Activated gamma-delta T cell treated with anti-CD3 and anti-CD28 coated beads, Interleukin-2, amount 50 U/mL, for 16 hours (primary cell): ENCODE measurements at regions not wholly inside any gene's neighbourhood (a gene's known extent, or its start where the extent isn't known, plus 50 kb on each side); places are given as distances from the start of the nearest gene placed in this dataset.

Source experiments
- DNase-seq: peaks from one replicate; pipeline ENCODE4 v3.0.0-alpha.2; 2020; ENCODE audit warnings: low read depth

DNA sequence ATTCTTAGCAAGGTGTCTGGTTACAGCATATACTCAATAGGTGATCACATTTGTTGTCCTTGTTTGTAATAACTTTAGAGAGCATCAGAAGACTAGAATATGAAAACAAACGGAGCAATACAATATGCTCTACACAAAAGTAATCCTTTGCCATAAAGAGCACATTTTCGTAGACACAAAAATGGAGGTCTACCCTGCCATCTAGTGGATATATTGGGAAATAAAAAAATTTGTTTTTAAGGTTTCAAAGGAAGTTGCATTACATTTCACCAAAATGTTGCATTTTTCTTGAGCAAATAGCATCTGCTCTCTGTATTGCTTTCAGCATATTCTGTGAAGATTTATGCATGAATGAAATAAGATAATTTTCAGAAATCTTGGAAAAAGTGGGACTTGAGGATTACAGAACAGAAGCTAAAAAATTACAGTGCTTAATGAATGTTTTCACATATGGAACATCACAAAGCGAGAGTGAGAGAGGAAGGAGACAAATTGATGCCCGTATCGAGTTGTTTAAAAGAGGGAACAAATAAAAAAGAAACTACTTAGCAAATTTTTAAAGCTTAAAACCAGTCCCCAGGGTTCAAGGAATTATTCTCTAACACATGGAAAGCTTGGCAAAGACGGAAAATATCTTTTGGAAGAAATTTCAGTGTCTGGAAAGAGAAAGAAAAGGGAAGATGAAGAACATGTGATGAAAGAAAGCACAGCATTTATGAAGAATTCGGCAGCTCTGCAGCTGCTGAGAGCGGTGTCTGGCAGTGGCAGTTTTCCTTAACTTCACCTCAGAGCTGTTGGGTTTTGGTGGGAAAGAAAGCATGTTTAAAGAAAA is 390.1 kb downstream of the ANKRD50 start:
- DNase-seq: no peak

DNA sequence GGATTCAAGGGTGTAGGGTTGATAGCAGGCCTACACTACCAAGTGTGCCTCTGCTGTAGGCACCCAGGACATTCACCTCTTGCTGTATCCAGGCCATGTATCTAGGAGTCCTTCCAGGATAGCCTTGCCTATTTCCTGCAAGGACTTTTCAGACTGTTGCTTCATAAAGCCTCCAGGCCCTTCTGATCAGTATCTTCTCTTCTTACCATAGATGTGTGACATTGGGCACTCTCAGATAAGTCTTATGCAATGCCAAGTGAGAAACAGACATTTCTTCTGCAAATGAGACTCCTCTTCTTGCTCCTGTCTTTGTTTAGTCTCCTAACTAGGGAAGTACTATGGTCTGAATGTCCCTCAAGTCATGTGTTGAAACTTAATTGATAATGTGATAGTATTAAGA is 386.8 kb downstream of the ANKRD50 start:
- DNase-seq: no peak

DNA sequence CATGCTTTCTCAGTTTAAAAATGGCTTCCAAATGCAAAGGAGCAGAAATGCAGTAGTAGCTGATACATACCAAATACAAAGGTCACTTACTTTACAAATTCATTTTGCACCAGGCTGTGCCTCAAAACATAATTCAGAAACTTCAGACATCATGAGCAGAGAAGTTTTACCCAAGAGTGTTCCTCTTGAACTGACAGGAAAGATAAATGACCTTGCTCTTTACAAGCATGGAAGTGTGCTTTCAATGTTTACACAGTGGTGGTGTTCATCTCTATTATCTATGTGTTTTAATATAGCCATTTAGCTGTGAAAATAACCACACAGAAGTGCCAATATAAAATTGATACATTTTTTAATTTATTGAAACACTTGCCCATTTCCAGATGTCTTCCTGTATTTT is 383.4 kb downstream of the ANKRD50 start:
- DNase-seq: no peak

DNA sequence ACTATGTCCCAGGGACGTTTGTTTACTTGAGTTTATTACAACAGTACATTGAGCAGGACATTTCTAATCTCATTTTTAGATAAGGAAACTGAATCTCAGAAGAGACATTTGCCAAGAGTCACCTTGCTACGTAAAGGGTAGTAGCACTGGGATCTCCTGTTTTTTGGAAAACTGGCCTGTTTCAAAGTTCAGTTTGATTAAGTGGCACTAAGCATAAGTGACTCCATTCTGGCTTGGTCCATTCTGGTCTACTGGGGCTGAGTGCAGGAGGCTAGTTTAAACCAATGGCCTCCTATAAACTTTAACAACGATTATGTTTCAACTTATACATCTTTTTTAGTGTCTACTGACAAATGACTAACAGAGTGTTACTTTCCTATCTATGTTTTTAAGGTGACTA is 382.5 kb downstream of the ANKRD50 start:
- no peak for DNase-seq

DNA sequence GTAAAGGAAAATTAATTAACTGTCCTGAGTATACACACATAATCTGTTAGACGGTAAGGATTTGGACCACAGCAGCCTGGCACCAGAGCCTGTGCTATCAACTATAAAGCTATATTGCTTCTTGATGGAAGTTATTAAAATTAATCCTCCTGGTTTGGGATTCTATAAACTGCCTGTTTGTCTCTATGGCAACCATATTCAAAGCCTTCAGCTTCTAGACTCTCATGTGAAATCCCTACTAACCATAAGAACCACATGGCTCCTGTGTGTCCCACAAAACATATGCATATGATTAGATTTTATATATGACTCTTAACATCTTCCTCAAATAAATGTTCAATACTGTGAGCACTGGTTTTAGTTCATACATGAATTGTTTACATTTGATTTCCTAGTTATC is 380.8 kb downstream of the ANKRD50 start:
- DNase-seq: no peak

DNA sequence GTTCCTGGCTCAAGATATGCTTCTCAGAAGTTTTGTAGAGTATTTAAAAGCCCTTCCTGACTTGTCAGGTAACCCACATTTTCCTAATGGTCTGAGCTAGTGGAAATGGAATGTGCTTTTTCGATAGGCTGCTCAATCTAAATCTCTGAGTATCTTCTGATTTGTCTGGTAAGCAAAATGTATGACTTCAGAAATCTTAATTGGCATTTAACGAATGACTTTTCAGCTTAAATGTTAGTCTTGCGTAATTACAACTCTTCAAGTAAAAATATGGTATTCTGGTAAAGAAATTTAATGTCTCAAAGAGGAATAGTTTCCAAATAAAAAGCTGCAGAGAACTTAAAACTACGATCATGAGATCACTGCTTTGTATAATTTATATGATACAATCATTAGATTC is 379.1 kb downstream of the ANKRD50 start:
- no peak for DNase-seq

DNA sequence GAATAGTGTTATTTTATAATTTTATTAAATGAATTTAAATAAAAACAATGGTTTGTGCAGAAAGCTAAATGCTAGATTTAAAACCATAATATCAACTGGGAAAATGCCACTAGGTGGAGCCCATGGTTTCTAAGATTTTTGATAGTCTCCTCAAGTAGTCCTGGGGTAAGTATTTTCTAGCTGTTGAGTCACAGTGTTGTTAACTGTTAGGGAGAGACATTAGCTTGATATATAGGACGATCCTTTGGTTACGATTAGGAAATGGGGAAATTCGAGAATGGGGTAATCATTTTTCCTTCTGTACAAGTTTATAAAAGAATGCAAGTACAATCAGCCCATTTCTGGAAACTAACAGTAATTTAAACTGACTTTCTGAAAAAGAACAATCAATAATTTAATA is 378.4 kb downstream of the ANKRD50 start:
- DNase-seq: no peak

DNA sequence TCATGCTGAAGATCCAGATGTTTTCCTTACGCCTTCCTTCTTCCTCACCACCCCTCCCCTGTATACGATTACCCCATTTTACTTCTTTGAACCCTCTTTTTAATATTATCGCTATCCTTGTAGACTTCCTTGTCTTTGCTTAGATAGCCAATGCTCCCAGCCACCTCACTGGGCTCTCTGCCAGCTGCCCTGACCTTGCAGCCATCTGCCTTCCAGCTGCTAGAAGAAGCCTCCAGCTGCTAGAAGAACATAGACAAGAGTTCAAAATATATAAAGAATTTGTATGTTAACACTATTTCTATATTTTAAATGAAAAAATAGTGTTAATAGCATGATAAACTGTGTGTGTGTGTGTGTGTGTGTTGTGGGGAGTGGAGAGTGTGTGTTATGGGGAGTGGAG is 374.7 kb downstream of the ANKRD50 start:
- no peak for DNase-seq

DNA sequence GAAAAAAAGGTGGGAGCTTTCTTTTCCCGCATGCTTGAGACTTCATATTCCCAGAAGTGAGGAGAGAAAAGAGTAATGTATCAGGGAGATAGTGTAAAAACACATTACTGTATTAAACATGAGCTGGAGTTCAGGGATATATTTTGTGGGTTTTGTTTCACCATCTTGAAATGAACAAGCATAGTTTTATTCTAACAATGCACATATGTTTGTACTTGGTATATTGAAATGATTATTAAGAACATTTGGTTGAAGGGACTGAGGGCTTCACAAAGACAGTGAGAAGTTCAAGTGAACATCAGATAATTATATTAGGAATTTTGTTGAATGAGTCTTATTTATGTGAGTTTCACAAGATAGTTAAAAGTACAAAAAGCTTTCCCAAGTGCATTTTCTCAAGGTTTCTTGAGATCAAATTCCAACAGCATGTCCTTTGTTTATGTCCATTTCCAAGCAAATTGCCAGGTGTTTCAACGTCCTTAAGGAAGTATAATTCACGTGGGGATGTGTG is 368.8 kb downstream of the ANKRD50 start:
- DNase-seq: no peak

DNA sequence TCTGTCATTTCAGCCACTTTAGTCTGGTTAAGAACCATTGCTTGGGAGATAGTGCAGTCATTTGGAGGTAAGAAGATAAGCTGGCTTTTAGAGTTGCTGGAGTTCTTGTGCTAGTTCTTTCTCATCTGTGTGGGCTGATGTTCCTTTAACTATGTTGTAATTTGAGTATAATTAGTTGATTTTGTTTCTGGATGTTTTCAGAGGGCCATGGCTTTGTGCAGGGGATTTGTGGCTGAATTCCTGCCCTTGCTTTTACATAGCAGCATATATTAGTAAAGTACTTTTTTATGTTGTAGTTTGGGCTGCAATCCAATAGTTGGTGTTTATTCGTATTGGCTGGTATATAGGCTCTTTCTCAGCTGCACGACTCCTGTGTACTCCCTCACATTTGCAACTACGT is 339.6 kb downstream of the ANKRD50 start:
- no peak for DNase-seq

DNA sequence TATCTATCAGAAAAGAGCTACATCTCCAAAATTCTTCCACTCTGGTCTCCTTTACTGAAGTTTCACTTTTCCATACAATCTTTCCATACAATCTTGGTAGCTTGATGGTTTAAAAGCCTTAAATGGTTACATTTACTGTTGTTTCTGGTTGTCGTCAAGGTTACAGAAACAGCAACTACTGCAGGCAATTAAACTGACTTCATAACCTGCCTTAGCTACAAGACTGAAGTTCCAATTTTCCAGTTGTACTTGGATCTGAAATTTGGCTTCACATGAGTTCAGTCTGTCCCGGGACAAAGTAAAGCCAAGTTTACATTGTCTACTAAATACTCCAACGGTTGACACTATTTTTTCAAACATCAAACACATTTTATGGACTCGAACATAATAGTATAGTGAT is 326.4 kb downstream of the ANKRD50 start:
- DNase-seq: no peak

DNA sequence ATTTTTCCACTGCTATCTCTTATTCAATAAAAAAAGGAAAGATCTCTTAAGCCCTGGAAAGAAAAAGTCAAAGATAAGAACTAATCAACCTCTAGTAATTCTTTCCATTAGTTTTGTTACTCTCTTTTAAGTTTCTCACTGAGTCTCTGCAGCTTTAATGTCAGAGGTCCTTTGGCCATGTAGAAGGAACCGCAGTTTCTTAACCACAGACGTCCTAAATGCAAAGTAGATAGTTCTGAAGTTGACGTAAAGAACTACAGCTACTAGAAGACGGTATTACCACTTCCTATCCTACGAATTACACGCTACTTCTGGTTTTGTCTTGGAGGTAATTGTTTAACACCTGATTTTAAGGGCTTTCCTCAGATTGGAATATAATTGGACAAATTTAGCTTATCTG is 325.9 kb downstream of the ANKRD50 start:
- DNase-seq: no peak

DNA sequence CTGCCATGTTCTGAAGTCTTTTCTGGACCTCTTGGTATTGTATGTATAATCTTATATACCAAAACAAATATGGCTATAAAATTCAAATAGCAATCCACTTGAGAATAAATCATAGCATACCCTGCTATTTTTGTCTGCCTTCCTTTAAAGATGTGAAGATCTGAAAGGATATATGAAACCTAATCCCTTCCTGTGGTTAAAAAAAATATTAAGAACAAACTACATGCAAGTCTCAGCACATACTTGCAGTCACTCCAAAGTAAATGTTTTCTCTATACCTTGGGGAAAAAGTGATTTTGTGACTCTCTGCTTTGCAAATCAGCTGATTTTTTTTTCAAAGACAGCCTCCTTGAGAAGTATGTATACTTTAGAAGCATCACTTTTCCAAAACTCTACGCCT is 322.9 kb downstream of the ANKRD50 start:
- no peak for DNase-seq

DNA sequence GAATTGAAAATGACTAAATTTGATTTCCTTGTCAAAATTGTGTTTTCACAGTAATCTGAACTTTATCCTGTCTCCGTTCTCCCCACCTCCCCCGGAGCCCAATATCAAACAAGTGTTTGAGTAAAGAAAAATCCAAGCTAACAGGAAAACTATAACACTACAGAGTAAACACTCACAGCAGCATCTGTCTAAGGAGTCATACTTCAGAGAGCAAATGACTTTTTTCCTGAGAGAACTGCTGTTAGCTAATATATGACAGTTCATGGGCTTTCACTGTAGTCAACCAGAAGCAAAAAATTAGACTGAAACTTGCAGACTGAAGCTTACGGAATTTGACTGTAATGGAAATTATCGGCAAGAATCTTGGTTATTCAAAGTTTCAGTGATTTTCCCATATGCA is 321.7 kb downstream of the ANKRD50 start:
- no peak for DNase-seq

DNA sequence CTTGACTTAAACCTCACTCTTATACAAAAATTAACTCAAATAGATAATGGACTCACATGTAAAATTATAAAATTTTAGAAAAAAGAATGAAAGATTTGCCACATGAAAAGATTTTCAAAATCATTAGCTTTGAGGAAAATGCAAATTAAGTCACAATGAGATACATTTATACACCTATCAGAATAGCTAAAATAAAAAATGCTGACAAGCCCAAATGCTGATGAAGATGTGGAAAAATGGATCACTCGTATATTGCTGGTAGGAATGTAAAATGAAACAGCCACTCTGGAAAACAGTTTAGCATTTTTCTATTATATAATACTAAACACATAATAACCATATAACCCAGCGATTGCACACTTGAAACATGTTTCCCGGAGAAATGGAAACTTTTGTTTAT is 316.2 kb downstream of the ANKRD50 start:
- DNase-seq: no peak

DNA sequence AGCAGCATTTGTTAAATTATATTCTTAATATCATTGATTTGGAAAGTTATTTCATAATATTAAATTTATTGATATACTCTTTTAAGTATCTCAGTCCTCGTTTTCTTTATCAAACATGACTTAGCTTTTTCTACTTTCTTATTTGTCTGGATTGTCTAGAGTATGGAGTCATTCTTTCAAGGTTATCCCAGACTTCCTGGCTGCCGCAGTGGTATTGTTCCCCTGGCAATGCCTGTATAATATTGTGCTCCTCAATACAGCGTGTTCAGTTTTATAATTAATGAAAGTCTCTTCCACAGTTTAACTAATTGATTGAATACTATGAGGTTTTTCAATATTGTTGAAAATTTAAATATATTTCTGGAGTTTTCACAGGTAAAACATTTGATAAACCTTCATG is 310.9 kb downstream of the ANKRD50 start:
- no peak for DNase-seq

DNA sequence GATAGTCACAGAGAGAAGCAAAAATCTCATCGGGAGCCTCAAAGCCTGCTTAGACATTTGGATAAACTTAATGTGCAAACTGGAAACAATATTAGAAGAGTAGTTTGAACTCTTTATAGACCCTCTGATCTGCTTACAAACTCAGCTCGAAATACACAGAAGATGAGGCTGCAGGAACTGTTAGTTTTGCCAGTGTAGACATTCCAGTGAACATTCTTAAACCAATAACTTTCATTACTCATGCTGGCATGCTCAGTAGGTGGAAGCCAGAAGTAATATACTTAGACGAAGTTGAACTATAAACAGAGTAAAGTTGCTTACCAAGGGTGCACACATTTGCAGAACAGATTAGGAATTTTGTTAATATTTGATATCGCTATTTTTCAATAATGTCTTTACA is 303.5 kb downstream of the ANKRD50 start:
- no peak for DNase-seq

DNA sequence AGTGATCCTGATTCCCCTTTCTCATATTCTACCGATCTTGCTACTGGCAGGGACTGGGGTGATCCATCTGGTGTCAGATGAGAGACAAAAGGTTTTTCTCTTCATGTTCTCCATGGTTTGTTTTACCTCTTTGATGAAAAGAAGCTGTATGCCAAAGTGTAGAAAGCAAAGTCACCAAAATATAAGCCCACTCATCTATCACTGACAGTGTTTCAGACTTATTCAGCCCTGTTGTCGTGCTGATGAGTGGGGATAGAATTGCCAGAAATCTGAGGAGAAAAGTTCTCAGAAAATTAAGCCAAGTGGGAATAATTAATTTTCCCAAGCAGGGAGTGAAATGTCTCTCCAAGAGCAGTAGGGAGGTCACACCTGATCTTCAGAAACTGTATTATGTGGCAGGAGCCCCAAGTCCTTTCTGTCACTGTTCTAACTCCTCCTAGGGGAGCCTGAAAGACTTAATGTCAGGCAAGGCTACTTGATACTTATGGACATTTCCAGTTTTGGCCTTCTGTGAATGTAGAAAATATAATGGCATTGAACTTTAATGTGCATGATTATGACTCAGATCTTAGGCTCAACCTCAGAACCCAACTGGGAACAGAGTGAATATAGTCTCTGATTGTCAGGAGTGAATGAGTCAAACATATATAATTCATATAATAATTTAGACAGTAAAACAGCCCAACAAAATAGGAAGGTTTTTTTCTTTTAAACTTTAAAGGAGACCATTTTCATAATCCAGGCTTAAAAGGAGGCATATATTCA is 298.1 kb downstream of the ANKRD50 start:
- DNase-seq: no peak

DNA sequence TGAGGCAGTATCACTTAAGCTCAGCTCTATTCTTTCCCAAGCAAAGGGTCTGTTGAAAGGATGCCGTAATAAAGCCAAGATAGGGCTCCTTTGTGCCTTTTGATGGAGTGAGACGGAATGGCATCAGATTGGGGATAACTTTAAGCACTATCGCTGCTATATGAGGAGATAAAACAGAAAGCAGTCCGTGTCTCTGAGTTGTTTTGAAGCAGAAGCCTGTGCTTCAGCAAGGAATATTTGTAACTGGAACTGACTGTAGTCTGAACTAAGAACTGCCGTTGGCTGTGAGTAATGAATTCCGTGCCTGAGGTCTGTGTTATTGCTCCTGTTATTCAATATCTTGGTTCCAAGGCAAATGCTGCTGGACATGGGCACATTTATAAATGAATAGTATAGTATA is 297.4 kb downstream of the ANKRD50 start:
- no peak for DNase-seq

DNA sequence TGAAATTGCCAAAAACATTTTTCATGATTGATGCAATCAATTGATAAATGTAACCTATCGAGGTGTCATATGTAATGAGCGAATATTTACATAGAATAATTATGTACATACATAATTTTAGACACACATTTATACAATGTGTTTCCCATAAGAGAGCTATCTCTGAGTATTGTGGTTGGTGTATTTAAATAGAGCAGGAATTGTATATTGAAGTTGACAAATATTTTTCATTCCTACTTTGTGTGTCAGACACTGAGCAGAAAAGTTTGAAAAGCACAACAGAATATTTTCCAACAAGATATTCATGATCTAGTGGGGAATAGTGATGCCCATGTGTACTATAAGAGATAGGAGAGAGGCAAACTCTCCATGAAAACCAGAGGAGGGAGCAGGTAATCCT is 295.2 kb downstream of the ANKRD50 start:
- DNase-seq: no peak

DNA sequence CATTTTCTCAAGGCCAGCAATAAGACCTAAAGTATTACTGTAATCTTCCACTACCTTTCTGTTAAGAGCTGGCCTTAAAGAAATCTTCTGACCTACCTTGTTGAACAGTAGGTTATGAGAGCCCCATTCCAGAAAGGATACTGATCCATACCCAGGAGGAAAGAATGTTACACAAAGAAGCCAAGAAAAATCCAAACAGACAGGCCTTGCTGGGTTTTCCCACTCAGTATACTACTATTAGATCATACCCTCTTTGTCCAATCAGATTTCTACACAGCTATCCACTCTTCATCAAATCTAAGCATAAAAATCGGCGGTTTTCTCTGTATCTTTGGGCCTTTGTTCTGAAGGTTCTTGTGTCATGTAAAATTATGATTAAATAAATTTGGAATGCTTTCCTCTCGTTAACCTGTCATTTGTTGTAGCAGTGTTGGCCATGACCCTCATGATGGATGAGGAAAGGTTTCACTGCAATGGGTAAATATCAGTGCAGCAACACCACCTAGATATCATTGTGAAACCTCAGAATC is 292.3 kb downstream of the ANKRD50 start:
- DNase-seq: no peak

DNA sequence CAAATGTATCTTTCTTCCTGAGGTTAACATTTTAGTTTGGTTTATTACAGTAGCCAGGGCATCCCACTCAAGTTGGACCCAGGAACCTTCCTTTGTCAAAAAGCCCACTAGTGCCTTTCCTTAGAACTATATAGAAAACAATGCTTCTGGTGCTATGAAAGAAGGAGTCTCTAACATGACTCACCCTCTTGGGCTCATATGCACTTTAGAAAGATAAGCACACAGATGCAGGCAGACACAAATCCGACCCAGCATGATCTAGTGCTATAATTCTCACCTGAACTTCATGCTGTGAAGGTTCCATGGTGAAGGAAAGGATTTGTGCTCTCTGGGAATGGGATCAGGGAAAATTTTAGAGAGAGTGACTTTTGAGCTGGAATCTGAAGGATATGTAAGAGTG is 289.4 kb downstream of the ANKRD50 start:
- no peak for DNase-seq

DNA sequence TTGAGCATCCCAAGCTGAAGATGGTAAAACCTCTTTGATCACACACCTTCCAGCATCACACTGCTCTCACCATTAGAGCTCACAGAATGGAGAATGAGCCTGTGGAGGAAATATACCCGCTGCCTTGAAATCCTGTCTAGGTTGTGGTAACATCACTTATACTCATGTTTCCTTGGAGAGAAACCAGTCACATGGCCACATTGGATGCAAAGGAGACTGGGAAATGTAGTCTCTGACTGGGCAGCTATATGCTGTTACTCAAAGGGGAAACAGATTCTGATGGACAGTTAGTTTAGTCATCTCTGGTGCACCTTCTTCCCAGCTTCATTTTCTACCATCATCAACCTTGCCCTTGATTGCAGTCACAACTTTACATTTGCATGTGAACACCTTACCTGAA is 286.3 kb downstream of the ANKRD50 start:
- DNase-seq: no peak
